Fibroblast of lung (primary cell): ENCODE measurements at regions not wholly inside any gene's neighbourhood (a gene's known extent, or its start where the extent isn't known, plus 50 kb on each side); places are given as distances from the start of the nearest gene placed in this dataset.

Experiments used
- EZH2 ChIP-seq: IDR thresholded peaks from 2 replicates; pipeline ENCODE4 v1.5.1; 2012; ENCODE audit warnings: low read length, control low read depth, mild to moderate bottlenecking; ENCODE audit errors: missing control alignments
- TF ChIP-seq, protein P1 (sequence below), 2 donors: IDR thresholded peaks in 1 of 2; conservative IDR thresholded peaks in 1 of 2; 1 replicate in 1 of 2; 2 replicates in 1 of 2; pipeline ENCODE4 v1.5.1; 2011 to 2012; ENCODE audit warnings: low read length in 2 of 2, control low read depth in 1 of 2, inconsistent platforms in 1 of 2, low read depth in 1 of 2, mild to moderate bottlenecking in 1 of 2

- TF ChIP-seq, protein P1, sequence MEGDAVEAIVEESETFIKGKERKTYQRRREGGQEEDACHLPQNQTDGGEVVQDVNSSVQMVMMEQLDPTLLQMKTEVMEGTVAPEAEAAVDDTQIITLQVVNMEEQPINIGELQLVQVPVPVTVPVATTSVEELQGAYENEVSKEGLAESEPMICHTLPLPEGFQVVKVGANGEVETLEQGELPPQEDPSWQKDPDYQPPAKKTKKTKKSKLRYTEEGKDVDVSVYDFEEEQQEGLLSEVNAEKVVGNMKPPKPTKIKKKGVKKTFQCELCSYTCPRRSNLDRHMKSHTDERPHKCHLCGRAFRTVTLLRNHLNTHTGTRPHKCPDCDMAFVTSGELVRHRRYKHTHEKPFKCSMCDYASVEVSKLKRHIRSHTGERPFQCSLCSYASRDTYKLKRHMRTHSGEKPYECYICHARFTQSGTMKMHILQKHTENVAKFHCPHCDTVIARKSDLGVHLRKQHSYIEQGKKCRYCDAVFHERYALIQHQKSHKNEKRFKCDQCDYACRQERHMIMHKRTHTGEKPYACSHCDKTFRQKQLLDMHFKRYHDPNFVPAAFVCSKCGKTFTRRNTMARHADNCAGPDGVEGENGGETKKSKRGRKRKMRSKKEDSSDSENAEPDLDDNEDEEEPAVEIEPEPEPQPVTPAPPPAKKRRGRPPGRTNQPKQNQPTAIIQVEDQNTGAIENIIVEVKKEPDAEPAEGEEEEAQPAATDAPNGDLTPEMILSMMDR (conservative IDR thresholded peaks at IDR 0.05 in 1 of 2, IDR thresholded peaks at IDR 0.05 in 1 of 2; ENCODE audit: low read depth in 1 of 2, low read length in 2 of 2): no peak
- TF ChIP-seq EZH2: no peak
These were observed 187.6 kb upstream of the TNC start for GRCh38 chr9:115305543-115305942.
